Upper lobe of left lung (tissue), 4 donors: ENCODE measurements at regions not wholly inside any gene's neighbourhood (a gene's known extent, or its start where the extent isn't known, plus 50 kb on each side); places are given as distances from the start of the nearest gene placed in this dataset.

Experiments used
- CTCF ChIP-seq, 6 experiments: fragments of 450-650 bp in 4 of 6; fragments of 200-600 bp in 2 of 6; sonication (generic) in 2 of 6; IDR thresholded peaks; one replicate each; pipeline ENCODE4 v1.5.1; 2016 to 2019; ENCODE audit warnings: antibody characterized with exemption in 6 of 6
- EP300 ChIP-seq, 4 donors: sonication (generic); formaldehyde crosslinking; IDR thresholded peaks; one replicate each; pipeline ENCODE4 v1.5.1; 2017; ENCODE audit warnings: antibody characterized with exemption in 4 of 4, control low read depth in 2 of 4

- TF ChIP-seq CTCF (IDR thresholded peaks at IDR 0.05) (no peak), EP300 (IDR thresholded peaks at IDR 0.05) (no peak)
Measured at GRCh38 chr7:93626869-93627268, 52.3 kb upstream of the CALCR start.
